Activated naive CD8-positive, alpha-beta T cell treated with anti-CD3 and anti-CD28 coated beads, Interleukin-2, amount 50 U/mL, for 24 hours (primary cell): ENCODE measurements at regions not wholly inside any gene's neighbourhood (a gene's known extent, or its start where the extent isn't known, plus 50 kb on each side); places are given as distances from the start of the nearest gene placed in this dataset.

Experiments used
- ATAC-seq: fragments of 150-1000 bp; cut with Tn5 transposase; one replicate; pipeline ENCODE4 v1.10.0; 2021
- DNase-seq: peaks from one replicate; pipeline ENCODE4 v3.0.0; 2021
- H3K27ac Mint-ChIP-seq: one replicate; pipeline ENCODE4 v1.8.0; 2021; ENCODE audit warnings: mild to moderate bottlenecking, mixed read lengths
- H3K27me3 Mint-ChIP-seq: one replicate; pipeline ENCODE4 v1.8.0; 2021; ENCODE audit warnings: mixed read lengths
- H3K36me3 Mint-ChIP-seq: one replicate; pipeline ENCODE4 v1.8.0; 2021; ENCODE audit warnings: low read depth, mixed read lengths
- H3K4me1 Mint-ChIP-seq: one replicate; pipeline ENCODE4 v1.8.0; 2021; ENCODE audit warnings: mixed read lengths
- H3K4me3 Mint-ChIP-seq: one replicate; pipeline ENCODE4 v1.8.0; 2021; ENCODE audit warnings: mild to moderate bottlenecking, moderate library complexity, mixed read lengths
- H3K9me3 Mint-ChIP-seq: one replicate; pipeline ENCODE4 v1.8.0; 2021; ENCODE audit warnings: mixed read lengths

GRCh38 chr14:40004871-40005500 lies 572.8 kb upstream of the FBXO33 start:
- H3K4me3 Mint-ChIP-seq, result no peak overlapping the region
- DNase-seq (no peak), ATAC-seq (no peak)
- H3K36me3 Mint-ChIP-seq, result no peaks in the 10 kb centered on the region
- no peak overlapping the region for H3K27ac Mint-ChIP-seq
- no peaks in the 10 kb centered on the region for H3K4me1 Mint-ChIP-seq
- H3K27me3 Mint-ChIP-seq, result no peaks in the 10 kb centered on the region
- no peaks in the 10 kb centered on the region for H3K9me3 Mint-ChIP-seq

DNA sequence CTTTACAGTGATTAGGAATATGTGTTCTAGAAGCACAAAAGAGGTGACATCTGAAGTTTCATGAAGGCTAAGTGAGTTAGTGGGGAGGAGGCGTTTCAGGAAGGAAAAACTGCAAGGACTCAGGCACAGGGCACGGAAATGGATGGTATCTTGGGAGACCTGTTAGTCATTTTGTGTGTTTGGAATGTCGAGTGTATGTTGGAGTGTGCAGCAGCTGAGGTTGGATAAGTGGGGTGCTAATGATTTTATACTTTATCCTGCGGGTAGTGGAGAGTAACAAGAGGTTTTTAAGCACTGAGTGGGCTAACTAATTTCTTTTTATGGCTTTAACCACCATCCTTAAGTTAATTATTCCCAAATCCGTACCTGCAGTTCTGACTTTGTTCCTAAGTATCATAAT lies 571.5 kb upstream of the FBXO33 start:
- H3K36me3 Mint-ChIP-seq, result no peaks in the 10 kb centered on the region
- H3K4me1 Mint-ChIP-seq, result no peaks in the 10 kb centered on the region
- no peak overlapping the region for H3K4me3 Mint-ChIP-seq
- ATAC-seq (no peak), DNase-seq (no peak)
- no peak overlapping the region for H3K27ac Mint-ChIP-seq
- H3K9me3 Mint-ChIP-seq, result no peaks in the 10 kb centered on the region
- H3K27me3 Mint-ChIP-seq, result no peaks in the 10 kb centered on the region

DNA sequence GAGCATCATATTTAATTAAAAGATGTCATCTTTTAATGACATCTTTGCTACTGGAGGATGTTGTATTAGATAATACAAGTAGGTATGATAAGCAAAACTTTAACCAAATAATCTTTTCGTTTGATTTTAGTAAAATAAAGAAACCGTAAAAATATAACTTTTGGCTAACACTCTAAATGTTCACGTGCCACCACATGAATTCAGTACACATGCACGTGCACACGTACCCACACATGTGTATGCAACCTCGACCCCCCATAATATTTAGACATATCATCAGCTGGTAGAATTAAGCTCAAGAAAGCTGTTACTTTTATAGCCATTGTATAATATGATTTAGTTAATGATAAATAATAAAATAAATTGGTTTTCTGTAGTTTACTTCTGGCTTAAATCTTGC lies 566.6 kb upstream of the FBXO33 start:
- Mint-ChIP-seq H3K9me3 (no peaks in the 10 kb centered on the region), H3K4me3 (no peak overlapping the region), H3K4me1 (no peaks in the 10 kb centered on the region), H3K36me3 (no peaks in the 10 kb centered on the region), H3K27me3 (no peaks in the 10 kb centered on the region), H3K27ac (no peak overlapping the region)
- ATAC-seq, result no peak
- DNase-seq, result no peak

GRCh38 chr14:39998114-39998513 lies 565.9 kb upstream of the FBXO33 start:
- Mint-ChIP-seq H3K27ac (no peak overlapping the region), H3K9me3 (no peaks in the 10 kb centered on the region), H3K36me3 (no peaks in the 10 kb centered on the region), H3K27me3 (no peaks in the 10 kb centered on the region), H3K4me3 (no peak overlapping the region), H3K4me1 (no peaks in the 10 kb centered on the region)
- DNase-seq, result no peak
- ATAC-seq, result no peak

- H3K4me1 Mint-ChIP-seq, result no peaks in the 10 kb centered on the region
- H3K36me3 Mint-ChIP-seq, result no peaks in the 10 kb centered on the region
- H3K9me3 Mint-ChIP-seq, result no peaks in the 10 kb centered on the region
- H3K27ac Mint-ChIP-seq, result no peak overlapping the region
- no peak for DNase-seq
- no peak for ATAC-seq
- no peaks in the 10 kb centered on the region for H3K27me3 Mint-ChIP-seq
- H3K4me3 Mint-ChIP-seq, result no peak overlapping the region
These were observed 558.8 kb upstream of the FBXO33 start for GRCh38 chr14:39991041-39991440.

GRCh38 chr14:39988939-39989338 lies 556.7 kb upstream of the FBXO33 start:
- Mint-ChIP-seq H3K4me1 (no peaks in the 10 kb centered on the region), H3K27ac (no peak overlapping the region), H3K27me3 (no peaks in the 10 kb centered on the region), H3K4me3 (no peak overlapping the region), H3K9me3 (no peaks in the 10 kb centered on the region), H3K36me3 (no peaks in the 10 kb centered on the region)
- DNase-seq, result no peak
- ATAC-seq, result no peak

DNA sequence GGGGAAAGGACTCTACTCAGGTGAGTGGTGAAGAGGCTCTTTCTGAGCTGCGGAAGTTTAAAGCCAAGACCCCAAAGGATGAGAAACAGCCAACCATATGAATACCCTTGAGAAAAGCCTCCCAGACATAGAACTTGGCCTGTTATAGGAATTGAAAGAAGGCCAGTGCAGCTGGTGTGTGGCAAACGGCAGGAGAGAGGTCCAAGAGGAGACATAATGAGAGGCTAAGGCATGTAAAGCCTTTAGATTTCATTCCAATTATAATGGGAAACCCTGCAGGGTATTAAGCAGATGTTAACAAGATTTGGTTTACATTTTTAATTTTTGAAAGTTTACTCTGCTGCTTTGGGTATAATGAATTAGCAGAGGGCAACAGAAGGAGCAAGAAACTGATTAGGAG lies 552.1 kb upstream of the FBXO33 start:
- Mint-ChIP-seq H3K9me3 (no peaks in the 10 kb centered on the region), H3K27ac (no peak overlapping the region), H3K4me1 (no peaks in the 10 kb centered on the region), H3K4me3 (no peak overlapping the region), H3K36me3 (no peaks in the 10 kb centered on the region), H3K27me3 (no peaks in the 10 kb centered on the region)
- DNase-seq (no peak), ATAC-seq (no peak)

- no peak for ATAC-seq
- Mint-ChIP-seq H3K9me3 (no peaks in the 10 kb centered on the region), H3K27me3 (no peaks in the 10 kb centered on the region), H3K27ac (no peak overlapping the region), H3K4me1 (no peaks in the 10 kb centered on the region), H3K4me3 (no peak overlapping the region), H3K36me3 (no peaks in the 10 kb centered on the region)
- no peak for DNase-seq
These were observed 545.0 kb upstream of the FBXO33 start for GRCh38 chr14:39977198-39977597.

DNA sequence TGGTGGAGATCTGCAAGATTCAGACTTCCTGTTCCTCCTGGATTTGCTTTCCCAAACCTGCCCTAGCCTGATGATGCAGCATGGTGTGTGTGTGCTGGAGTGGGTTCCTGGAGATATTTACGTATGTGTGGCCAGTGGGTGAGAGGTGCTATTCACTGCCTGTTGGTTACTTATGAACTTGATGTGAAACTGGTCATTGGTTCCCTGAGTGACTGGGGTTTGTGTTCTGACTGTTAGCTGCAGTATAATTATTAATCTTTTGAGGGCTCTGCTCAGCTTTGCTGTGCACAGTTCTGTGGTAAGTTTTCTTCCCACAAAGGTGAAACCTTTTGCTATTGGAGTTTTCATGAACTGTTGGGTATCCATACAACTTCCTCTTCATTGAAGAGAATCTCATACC lies 541.8 kb upstream of the FBXO33 start:
- H3K9me3 Mint-ChIP-seq, result no peaks in the 10 kb centered on the region
- H3K4me1 Mint-ChIP-seq, result no peaks in the 10 kb centered on the region
- H3K27me3 Mint-ChIP-seq, result no peaks in the 10 kb centered on the region
- H3K36me3 Mint-ChIP-seq, result no peaks in the 10 kb centered on the region
- ATAC-seq (no peak), DNase-seq (no peak)
- H3K4me3 Mint-ChIP-seq, result no peak overlapping the region
- H3K27ac Mint-ChIP-seq, result no peak overlapping the region

DNA sequence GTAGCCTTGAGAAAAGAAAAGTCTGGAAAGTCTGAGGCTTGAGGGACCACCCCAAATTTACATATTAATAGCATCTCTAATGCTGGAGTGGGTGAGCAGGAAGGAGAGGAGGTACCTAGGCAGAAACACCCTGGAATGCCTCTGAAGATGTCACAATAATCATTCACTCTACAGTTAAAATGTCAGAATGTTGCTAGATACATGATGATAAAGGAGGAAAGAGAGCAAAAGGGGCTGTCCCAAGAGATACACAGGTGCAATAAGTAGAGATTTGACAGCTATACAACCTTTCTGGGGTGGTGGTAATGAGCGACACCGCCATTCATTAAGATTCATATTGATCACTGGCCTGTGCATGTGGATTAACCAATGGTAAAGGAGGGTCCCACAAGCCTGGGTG lies 540.5 kb upstream of the FBXO33 start:
- no peak overlapping the region for H3K27ac Mint-ChIP-seq
- no peaks in the 10 kb centered on the region for H3K27me3 Mint-ChIP-seq
- H3K36me3 Mint-ChIP-seq, result no peaks in the 10 kb centered on the region
- DNase-seq (no peak), ATAC-seq (no peak)
- no peaks in the 10 kb centered on the region for H3K4me1 Mint-ChIP-seq
- no peak overlapping the region for H3K4me3 Mint-ChIP-seq
- peaks cover 3% of the 10 kb centered on the region for H3K9me3 Mint-ChIP-seq

DNA sequence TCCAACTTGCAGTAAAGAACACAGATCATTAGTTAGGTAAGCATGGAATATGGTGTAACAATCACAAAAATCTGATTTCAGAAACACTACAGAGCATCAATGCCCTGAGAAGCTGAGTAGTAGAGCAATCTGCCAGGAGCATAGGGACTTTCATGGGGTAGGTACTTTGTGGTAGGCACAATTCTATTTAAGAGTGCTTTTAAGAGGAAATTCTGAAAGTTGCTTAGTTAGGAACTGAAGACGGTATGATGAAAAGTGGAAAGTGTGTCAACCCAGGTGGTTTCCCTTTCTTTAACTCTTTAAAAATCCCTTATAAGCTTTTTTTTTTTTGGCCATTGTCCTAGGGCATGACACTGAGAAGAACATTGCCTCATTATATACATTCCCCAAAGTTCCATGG lies 535.7 kb upstream of the FBXO33 start:
- no peaks in the 10 kb centered on the region for H3K36me3 Mint-ChIP-seq
- H3K9me3 Mint-ChIP-seq, result peaks cover 7% of the 10 kb centered on the region
- no peak for ATAC-seq
- no peak overlapping the region for H3K27ac Mint-ChIP-seq
- no peak for DNase-seq
- H3K27me3 Mint-ChIP-seq, result no peaks in the 10 kb centered on the region
- no peak overlapping the region for H3K4me3 Mint-ChIP-seq
- no peaks in the 10 kb centered on the region for H3K4me1 Mint-ChIP-seq

DNA sequence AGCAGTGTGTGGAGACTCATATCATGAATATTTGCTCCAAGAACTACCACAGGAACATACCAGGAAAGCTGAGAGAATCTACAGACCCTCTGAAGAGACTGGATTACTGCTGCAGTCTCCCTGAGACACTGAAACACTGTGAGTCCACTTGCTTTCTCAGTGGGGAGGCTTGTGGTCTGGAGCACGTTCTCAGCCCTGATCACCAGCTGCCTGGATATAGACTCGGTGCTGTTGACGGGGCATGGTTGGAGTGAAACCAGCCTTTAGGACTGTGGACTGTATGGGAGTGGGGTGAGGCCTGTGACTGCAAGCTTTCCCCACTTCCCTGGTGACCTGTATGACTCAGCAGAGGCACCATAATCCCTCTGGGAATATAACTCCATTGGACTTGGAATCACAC lies 525.8 kb upstream of the FBXO33 start:
- no peak overlapping the region for H3K27ac Mint-ChIP-seq
- no peaks in the 10 kb centered on the region for H3K27me3 Mint-ChIP-seq
- peaks cover 33% of the 10 kb centered on the region for H3K9me3 Mint-ChIP-seq
- H3K4me3 Mint-ChIP-seq, result no peak overlapping the region
- H3K4me1 Mint-ChIP-seq, result no peaks in the 10 kb centered on the region
- ATAC-seq, result no peak
- H3K36me3 Mint-ChIP-seq, result peaks cover 2% of the 10 kb centered on the region
- no peak for DNase-seq

DNA sequence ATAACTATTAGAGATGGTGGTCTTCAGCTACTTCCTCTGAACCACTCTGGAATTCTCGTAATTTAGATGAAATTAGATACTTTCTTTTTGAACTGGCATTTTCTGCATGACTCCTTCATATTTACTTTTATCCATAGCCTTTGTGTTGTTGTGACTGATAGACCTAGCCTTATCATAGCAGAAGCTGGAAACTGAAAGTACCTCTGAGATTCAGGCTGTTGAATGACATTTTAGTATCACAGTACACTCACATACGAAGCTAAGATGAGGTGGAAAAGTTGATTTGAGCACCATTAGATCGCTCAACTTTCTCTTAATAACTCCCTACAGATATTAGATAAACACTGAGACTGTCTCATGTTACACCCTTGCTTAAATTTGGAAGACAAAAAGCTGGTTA lies 525.1 kb upstream of the FBXO33 start:
- Mint-ChIP-seq H3K27me3 (no peaks in the 10 kb centered on the region), H3K36me3 (peaks cover 2% of the 10 kb centered on the region), H3K9me3 (peaks cover 32% of the 10 kb centered on the region), H3K4me1 (no peaks in the 10 kb centered on the region), H3K4me3 (no peak overlapping the region), H3K27ac (no peak overlapping the region)
- ATAC-seq (no peak), DNase-seq (no peak)

GRCh38 chr14:39956372-39956771 lies 524.1 kb upstream of the FBXO33 start:
- DNase-seq (no peak), ATAC-seq (no peak)
- Mint-ChIP-seq H3K27me3 (no peaks in the 10 kb centered on the region), H3K27ac (no peak overlapping the region), H3K4me3 (no peak overlapping the region), H3K9me3 (peaks cover 25% of the 10 kb centered on the region), H3K4me1 (no peaks in the 10 kb centered on the region), H3K36me3 (peaks cover 2% of the 10 kb centered on the region)

GRCh38 chr14:39948235-39948634 lies 516.0 kb upstream of the FBXO33 start:
- H3K9me3 Mint-ChIP-seq, result peaks cover 22% of the 10 kb centered on the region
- H3K36me3 Mint-ChIP-seq, result no peaks in the 10 kb centered on the region
- DNase-seq (no peak), ATAC-seq (no peak)
- no peaks in the 10 kb centered on the region for H3K27me3 Mint-ChIP-seq
- H3K4me3 Mint-ChIP-seq, result no peak overlapping the region
- no peak overlapping the region for H3K27ac Mint-ChIP-seq
- H3K4me1 Mint-ChIP-seq, result no peaks in the 10 kb centered on the region

DNA sequence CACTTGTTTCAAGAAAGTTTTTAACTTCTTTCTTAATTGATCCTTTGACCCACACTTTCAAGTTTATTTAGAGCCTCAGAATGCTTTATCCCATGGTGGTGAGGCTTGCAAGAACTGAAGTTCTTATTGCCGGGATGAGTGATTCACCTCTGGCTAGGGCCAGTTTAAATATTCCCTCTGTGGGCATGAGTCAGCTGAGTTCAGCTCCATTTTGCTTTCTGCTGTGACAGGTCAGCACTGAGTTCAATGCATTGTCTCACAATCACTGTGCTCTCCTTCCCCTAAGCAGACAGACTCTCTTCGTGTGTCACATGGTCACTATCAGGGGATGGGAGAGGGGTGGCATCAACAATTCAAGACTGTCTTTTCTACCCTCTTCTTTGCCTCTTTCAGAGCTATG lies 514.6 kb upstream of the FBXO33 start:
- Mint-ChIP-seq H3K27ac (no peak overlapping the region), H3K27me3 (no peaks in the 10 kb centered on the region), H3K9me3 (peaks cover 14% of the 10 kb centered on the region), H3K4me3 (no peak overlapping the region), H3K4me1 (no peaks in the 10 kb centered on the region), H3K36me3 (no peaks in the 10 kb centered on the region)
- ATAC-seq (no peak), DNase-seq (no peak)
